ENCODE measurements at regions not wholly inside any gene's neighbourhood (a gene's known extent, or its start where the extent isn't known, plus 50 kb on each side); places are given as distances from the start of the nearest gene placed in this dataset.

GRCh38 chr13:47413526-47413925 lies 516.7 kb upstream of the HTR2A start:
- DNase-seq (ENCODE audit: low read depth, low spot score) = no peak
- no peak for TF ChIP-seq CTCF (IDR thresholded peaks at IDR 0.05; ENCODE audit: insufficient read depth, low read length, missing control alignments)
- no peak overlapping the region for H3K4me3 ChIP-seq (ENCODE audit: low read depth, low read length)
- CTCF ChIA-PET = interaction anchor here (1.9 kb wide), 1 partner anchor 8 kb away, joined by 6 read pairs; no protein-coding TSS in a partner anchor
- POLR2A ChIA-PET = no interaction called here

DNA sequence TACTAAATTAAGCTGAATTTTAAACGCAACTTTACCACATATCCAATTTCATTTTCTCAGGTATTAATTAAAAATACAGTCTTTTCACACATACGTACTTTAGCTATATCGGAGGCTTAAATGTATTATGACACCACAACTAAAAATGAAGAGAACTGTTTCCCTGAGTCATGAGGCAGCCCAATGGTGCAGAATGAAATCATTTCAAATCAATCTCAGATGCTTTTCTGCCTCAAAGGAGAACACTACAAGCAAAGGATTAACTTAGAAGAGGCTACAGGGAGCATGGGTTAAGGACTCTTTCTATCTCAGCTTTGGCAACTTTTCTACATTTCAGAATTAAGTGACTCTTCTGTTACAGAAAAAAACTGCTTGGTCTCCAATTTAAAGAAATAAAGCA lies 516.3 kb upstream of the HTR2A start:
- CTCF ChIA-PET = interaction anchor here (1.0 to 1.9 kb wide), 2 partner anchors 8 to 451 kb away, joined by 3 to 6 read pairs; no protein-coding TSS in a partner anchor
- POLR2A ChIA-PET = no interaction called here
- peak; percentile 21 for DNase-seq (ENCODE audit: low read depth, low spot score)
- TF ChIP-seq CTCF (IDR thresholded peaks at IDR 0.05; ENCODE audit: insufficient read depth, low read length, missing control alignments) = no peak
- no peak overlapping the region for H3K4me3 ChIP-seq (ENCODE audit: low read depth, low read length)

GRCh38 chr13:47409778-47410177 lies 512.9 kb upstream of the HTR2A start:
- TF ChIP-seq CTCF (IDR thresholded peaks at IDR 0.05; ENCODE audit: insufficient read depth, low read length, missing control alignments) = no peak
- H3K4me3 ChIP-seq (ENCODE audit: low read depth, low read length) = no peak overlapping the region
- DNase-seq (ENCODE audit: low read depth, low spot score) = no peak
- CTCF ChIA-PET = interaction anchor here (1.2 kb wide), 1 partner anchor 10 kb away, joined by 4 read pairs; no protein-coding TSS in a partner anchor
- POLR2A ChIA-PET = no interaction called here

DNA sequence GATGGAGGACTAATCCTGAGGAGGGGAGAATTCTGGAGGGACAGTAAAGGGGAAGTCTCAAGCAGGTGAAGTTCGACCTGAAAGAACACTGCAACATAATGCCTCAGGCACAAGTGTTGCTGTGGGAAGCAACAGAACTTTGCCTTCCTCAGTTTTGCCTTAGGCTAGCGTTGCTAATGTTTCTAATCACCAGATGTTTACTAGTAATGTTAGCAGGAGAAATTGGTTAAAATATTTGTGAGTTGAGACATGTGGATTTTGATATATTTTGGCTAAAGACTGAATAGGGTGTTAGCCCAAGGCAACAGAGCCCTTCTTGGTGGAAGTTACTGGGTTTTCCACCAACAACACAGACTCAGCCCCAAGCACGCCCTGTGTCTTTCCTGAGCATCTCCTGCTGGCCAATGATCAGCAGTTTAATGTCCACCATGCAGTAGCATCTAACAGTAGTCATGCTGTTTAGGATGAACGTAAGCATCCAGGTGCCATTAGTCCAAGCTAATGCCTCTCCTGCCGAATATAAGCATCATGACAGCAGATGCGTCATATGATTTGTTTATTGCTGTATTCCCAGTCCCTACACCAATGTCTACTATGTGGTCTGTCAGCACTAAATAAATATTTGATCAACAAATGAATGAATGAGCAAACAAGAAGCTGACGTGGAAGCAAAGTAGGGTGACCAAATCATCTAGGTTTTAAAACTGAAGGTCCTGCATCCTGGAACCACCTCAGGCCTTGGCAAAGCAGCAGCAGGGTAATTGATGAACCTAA lies 511.9 kb upstream of the HTR2A start:
- TF ChIP-seq CTCF (IDR thresholded peaks at IDR 0.05; ENCODE audit: insufficient read depth, low read length, missing control alignments) = no peak
- POLR2A ChIA-PET = no interaction called here
- CTCF ChIA-PET = no interaction called here
- no peak overlapping the region for H3K4me3 ChIP-seq (ENCODE audit: low read depth, low read length)
- DNase-seq (ENCODE audit: low read depth, low spot score) = no peak

DNA sequence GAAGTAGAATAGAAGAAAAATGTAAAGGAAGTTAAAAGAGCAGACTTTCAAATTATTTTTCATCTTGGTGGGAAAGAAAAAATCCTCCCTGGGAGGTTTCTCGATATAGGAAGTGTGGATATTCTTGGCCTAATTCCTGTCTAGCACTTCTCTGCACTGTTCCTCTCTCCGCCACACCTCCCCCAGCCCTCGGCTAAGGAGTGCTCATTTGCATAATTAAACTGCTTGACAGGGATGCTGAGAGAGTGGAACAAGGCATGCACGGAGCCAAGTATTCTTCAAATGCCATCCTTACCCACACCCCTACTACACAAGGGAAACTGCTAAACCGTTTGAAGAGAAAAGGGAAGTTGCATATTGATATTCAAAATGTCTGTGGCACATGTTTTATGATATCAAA lies 511.0 kb upstream of the HTR2A start:
- POLR2A ChIA-PET = no interaction called here
- no peak overlapping the region for H3K4me3 ChIP-seq (ENCODE audit: low read depth, low read length)
- TF ChIP-seq CTCF (IDR thresholded peaks at IDR 0.05; ENCODE audit: insufficient read depth, low read length, missing control alignments) = no peak
- CTCF ChIA-PET = no interaction called here
- no peak for DNase-seq (ENCODE audit: low read depth, low spot score)

DNA sequence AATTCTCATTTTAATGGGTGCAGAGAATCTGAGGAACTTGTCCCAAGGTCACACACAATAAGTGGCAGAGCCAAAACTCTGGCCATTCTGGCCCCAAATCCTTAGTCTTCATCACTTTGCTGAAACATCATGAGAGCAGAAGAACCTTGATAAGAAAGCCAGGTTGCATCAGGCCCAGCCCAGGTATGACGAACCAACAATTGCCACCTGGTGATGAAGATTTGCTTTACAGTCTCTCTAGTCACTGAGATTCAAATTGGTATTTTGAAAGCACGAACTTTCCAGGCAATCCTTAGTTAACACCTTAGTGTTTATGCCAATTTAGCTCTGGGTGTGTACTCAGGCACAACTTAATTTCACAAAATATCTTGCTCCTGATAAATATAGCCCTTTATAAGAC lies 502.7 kb upstream of the HTR2A start:
- POLR2A ChIA-PET = no interaction called here
- no peak overlapping the region for H3K4me3 ChIP-seq (ENCODE audit: low read depth, low read length)
- TF ChIP-seq CTCF (IDR thresholded peaks at IDR 0.05; ENCODE audit: insufficient read depth, low read length, missing control alignments) = no peak
- CTCF ChIA-PET = no interaction called here
- no peak for DNase-seq (ENCODE audit: low read depth, low spot score)

All from AG04449 (cell line).